Spleen (tissue), 7 donors: ENCODE measurements at regions not wholly inside any gene's neighbourhood (a gene's known extent, or its start where the extent isn't known, plus 50 kb on each side); places are given as distances from the start of the nearest gene placed in this dataset.

ENCODE experiments used
- POLR2A ChIP-seq, 3 donors: fragments of 450-650 bp; IDR thresholded peaks; one replicate each; pipeline ENCODE4 v1.5.1; 2017; ENCODE audit warnings: antibody characterized with exemption in 3 of 3, mild to moderate bottlenecking in 1 of 3
- TF ChIP-seq, protein P1 (sequence below), 11 experiments: fragments of 200-600 bp in 7 of 11; fragments of 450-650 bp in 4 of 11; sonication (generic) in 4 of 11; IDR thresholded peaks in 8 of 11; conservative IDR thresholded peaks in 3 of 11; 1 replicate in 7 of 11; 2 replicates in 4 of 11; pipeline versions ENCODE4 v1.4.0 to v1.8.0; 2016 to 2021; ENCODE audit warnings: antibody characterized with exemption in 11 of 11, inconsistent platforms in 4 of 11, mild to moderate bottlenecking in 1 of 11
- donor health status: DM: no; HTN: no; CAD: no; lungs with moderate emphysema.
- donor health status: DM: no; HTN: no; CAD: no.
- donor health status: DM: no; HTN: no; CAD: no.

DNA sequence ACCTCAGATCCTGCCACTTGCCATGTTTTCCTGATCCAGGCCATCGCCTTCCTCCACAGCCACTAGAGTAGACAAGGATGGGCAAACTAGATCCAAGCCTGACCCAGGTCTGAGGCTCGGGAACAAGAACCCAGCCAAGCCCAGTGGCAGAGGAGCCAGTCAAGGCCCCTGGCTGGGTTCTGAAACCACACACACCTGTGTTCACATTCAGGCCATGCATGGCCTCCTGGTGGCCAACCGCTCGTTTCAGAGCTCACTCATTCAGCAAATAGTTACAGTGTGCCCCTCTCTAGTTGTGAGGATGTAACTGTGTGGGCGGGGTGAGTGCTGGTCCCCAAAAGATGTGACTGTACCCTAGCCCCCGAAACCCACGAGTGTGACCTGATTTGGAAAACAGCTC, 337.6 kb downstream of the CTTN start:
- no peak for TF ChIP-seq POLR2A (IDR thresholded peaks at IDR 0.05)
- TF ChIP-seq, protein P1, sequence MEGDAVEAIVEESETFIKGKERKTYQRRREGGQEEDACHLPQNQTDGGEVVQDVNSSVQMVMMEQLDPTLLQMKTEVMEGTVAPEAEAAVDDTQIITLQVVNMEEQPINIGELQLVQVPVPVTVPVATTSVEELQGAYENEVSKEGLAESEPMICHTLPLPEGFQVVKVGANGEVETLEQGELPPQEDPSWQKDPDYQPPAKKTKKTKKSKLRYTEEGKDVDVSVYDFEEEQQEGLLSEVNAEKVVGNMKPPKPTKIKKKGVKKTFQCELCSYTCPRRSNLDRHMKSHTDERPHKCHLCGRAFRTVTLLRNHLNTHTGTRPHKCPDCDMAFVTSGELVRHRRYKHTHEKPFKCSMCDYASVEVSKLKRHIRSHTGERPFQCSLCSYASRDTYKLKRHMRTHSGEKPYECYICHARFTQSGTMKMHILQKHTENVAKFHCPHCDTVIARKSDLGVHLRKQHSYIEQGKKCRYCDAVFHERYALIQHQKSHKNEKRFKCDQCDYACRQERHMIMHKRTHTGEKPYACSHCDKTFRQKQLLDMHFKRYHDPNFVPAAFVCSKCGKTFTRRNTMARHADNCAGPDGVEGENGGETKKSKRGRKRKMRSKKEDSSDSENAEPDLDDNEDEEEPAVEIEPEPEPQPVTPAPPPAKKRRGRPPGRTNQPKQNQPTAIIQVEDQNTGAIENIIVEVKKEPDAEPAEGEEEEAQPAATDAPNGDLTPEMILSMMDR (IDR thresholded peaks at IDR 0.05 in 8 of 11, conservative IDR thresholded peaks at IDR 0.05 in 3 of 11) = no peak
